ENCODE measurements at regions not wholly inside any gene's neighbourhood (a gene's known extent, or its start where the extent isn't known, plus 50 kb on each side); places are given as distances from the start of the nearest gene placed in this dataset.

DNA sequence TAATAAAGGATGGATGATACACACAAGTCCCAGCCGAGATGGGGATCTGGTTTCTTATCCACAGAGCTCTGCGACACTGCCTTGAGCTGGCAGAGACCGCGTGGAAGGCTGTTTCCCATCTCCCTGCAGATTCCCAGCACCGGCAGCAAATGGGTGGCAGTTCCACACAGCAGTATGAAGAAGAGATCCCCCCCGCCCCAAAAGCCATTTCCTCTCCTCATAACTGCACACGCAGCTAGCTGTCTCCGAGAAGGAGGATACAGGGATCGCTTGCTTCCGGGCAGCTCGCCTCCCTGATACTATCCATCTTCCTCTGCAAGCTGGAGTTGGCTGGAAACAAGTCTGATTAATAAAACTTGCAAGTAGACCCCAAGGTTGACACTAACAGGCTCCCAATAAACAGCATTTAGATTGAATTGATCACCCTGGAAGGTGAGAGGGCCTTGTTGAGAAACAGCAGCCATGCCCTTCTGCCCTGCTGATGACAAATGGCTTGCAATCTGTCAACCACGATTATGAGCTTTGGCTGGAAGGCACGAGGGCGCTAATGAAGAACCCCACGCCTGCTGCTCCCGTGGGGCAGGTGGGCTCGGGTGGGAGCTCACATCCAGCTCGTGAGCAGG, 642.3 kb downstream of the AJAP1 start:
- no peak overlapping the region for H3K4me3 ChIP-seq (ENCODE audit: low read length)
- TF ChIP-seq, protein P1, sequence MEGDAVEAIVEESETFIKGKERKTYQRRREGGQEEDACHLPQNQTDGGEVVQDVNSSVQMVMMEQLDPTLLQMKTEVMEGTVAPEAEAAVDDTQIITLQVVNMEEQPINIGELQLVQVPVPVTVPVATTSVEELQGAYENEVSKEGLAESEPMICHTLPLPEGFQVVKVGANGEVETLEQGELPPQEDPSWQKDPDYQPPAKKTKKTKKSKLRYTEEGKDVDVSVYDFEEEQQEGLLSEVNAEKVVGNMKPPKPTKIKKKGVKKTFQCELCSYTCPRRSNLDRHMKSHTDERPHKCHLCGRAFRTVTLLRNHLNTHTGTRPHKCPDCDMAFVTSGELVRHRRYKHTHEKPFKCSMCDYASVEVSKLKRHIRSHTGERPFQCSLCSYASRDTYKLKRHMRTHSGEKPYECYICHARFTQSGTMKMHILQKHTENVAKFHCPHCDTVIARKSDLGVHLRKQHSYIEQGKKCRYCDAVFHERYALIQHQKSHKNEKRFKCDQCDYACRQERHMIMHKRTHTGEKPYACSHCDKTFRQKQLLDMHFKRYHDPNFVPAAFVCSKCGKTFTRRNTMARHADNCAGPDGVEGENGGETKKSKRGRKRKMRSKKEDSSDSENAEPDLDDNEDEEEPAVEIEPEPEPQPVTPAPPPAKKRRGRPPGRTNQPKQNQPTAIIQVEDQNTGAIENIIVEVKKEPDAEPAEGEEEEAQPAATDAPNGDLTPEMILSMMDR (IDR thresholded peaks at IDR 0.05; ENCODE audit: insufficient read depth, low read depth, low read length, missing control alignments): no peak
- no peak for DNase-seq (ENCODE audit: low read depth)

DNA sequence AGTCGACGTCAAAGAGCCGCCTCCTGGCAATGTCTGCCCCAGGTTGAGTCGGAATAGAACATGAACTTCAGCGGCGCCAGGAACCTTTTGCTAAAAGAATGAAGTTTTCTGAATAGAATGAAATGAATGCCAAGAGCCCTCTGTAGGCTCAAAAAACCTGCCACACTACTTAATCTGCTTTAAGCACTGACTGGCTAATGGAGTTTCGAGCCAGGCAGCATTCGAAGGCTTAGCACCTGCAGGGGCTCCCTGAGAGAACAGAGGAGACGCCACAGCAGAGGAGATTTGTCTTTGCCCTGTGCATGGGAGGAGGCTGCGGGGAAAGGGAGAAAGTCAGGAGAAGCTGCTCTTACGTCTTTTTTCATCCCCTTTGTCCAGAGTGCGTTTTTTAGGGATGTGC, 641.7 kb downstream of the AJAP1 start:
- no peak for DNase-seq (ENCODE audit: low read depth)
- TF ChIP-seq, protein P1 (IDR thresholded peaks at IDR 0.05; ENCODE audit: insufficient read depth, low read depth, low read length, missing control alignments): no peak

DNA sequence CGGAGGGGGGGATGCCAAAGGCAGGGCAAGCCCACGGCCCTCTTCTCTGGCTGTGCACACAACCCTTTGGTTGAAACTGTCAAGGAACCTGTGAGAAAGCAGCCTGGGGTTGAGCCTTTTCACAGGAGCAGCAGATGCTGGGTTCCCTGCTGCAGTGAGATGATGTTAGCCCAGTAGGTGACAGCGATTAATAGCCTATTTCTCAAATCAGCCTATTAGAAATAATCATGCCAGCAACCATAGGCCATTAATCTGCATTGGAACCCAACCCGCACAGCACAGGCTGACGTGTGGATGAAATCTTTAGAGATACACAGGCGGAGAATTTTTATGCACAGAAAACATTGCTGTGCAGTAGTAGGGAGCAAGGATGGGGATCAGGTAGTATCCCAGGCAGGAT, 637.5 kb downstream of the AJAP1 start:
- H3K4me3 ChIP-seq (ENCODE audit: low read length): no peak overlapping the region
- DNase-seq (ENCODE audit: low read depth): no peak
- TF ChIP-seq, protein P1 (IDR thresholded peaks at IDR 0.05; ENCODE audit: insufficient read depth, low read depth, low read length, missing control alignments): no peak

More for the DNA sequence above, 641.7 kb downstream of the AJAP1 start:
- no peak overlapping the region for H3K4me3 ChIP-seq (ENCODE audit: low read length)

DNA sequence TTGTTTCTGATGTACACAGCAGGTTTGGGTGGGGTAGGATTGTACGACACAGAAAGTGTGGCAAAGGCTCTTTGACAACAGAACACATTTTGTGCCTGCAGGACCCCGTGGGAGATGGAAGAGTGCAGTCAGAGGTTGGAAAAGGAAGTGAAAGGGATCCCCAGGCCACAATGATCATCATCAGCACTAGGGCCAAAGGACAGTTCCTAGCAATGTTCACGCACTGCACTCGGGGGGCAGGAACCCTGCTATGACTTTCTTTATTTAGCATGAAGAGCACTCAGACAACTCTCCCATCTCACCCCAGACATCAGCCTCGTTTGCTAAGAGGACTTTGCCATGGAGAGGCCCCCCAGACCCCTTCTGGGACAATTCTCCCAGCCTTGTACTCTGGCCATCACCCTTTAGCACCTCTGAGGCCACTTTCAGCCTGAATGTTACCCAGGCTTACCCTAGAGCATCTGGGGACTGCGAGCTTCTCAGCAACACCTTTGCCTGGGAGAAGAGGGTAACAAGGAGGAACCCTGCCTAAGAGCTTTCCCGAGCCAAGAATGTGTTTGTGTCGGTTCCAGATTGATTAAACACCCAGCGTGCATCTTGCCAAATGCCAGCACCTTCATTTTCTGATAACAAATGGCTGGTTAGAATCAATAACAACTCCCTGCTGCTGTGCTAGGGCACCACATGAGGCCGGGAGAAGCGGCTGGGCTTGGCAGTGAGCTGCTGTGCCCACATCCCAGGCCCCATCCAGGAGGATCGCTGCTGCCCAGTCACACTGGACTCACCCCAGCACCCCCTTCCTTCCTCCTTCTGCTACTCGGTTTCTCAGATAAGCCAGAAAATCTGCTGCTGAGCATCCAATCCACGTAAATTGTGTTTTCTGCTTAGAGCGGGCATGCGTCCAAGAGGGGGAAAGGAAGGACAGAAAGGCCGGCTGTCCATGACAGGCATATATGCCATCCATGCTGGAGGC, 633.1 kb downstream of the AJAP1 start:
- TF ChIP-seq, protein P1 (IDR thresholded peaks at IDR 0.05; ENCODE audit: insufficient read depth, low read depth, low read length, missing control alignments): no peak
- DNase-seq (ENCODE audit: low read depth): no peak
- no peak overlapping the region for H3K4me3 ChIP-seq (ENCODE audit: low read length)

DNA sequence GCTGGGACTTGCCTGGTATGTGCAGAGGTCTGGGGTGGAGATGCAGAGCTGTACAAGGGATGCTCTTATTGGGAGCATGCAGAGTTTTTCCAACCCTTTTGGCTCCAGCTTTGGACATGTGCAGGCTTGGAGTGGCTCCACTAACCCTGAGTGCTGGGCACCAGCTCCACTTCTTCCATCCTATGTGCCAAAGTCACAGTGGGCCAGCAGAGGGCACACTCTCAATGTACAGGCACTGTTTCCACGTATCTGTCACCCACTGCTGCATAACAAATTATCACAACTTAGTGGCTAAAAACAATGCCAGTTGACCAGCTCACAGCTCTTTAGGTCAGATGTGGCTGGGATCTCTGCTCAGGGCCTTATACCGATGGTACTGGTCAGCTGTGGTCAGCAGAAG, 631.8 kb downstream of the AJAP1 start:
- H3K4me3 ChIP-seq (ENCODE audit: low read length): no peak overlapping the region
- TF ChIP-seq, protein P1 (IDR thresholded peaks at IDR 0.05; ENCODE audit: insufficient read depth, low read depth, low read length, missing control alignments): no peak
- no peak for DNase-seq (ENCODE audit: low read depth)

DNA sequence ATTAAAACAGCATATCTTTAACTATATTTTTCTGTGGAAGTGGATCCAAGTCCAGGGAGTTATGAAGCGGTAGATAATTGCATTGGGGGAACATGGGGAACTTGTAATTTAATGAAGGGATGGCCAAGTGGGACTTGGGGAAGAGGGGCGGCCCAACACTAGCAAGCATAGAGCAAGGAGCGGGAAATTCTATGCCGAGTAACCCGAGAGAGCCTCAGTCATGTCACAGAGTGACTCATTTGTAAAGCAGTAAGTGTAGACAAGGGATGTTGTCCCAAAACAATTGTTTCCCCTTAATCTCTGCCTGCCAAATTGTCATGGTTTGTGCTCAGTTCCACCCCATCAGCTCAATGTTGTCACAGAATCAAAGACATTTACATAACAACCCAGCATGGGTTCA, 620.1 kb downstream of the AJAP1 start:
- TF ChIP-seq, protein P1 (IDR thresholded peaks at IDR 0.05; ENCODE audit: insufficient read depth, low read depth, low read length, missing control alignments): no peak
- H3K4me3 ChIP-seq (ENCODE audit: low read length): no peak overlapping the region
- DNase-seq (ENCODE audit: low read depth): no peak
